Upper lobe of left lung (tissue), 4 donors: ENCODE measurements at regions not wholly inside any gene's neighbourhood (a gene's known extent, or its start where the extent isn't known, plus 50 kb on each side); places are given as distances from the start of the nearest gene placed in this dataset.

Experiments used
- POLR2A ChIP-seq, 4 donors: fragments of 450-650 bp; IDR thresholded peaks; one replicate each; pipeline ENCODE4 v1.5.1; 2016 to 2017; ENCODE audit warnings: antibody characterized with exemption in 4 of 4, mild to moderate bottlenecking in 2 of 4
- TF ChIP-seq, protein P1 (sequence below), 6 experiments: fragments of 450-650 bp in 4 of 6; fragments of 200-600 bp in 2 of 6; sonication (generic) in 2 of 6; IDR thresholded peaks; one replicate each; pipeline ENCODE4 v1.5.1; 2016 to 2019; ENCODE audit warnings: antibody characterized with exemption in 6 of 6

DNA sequence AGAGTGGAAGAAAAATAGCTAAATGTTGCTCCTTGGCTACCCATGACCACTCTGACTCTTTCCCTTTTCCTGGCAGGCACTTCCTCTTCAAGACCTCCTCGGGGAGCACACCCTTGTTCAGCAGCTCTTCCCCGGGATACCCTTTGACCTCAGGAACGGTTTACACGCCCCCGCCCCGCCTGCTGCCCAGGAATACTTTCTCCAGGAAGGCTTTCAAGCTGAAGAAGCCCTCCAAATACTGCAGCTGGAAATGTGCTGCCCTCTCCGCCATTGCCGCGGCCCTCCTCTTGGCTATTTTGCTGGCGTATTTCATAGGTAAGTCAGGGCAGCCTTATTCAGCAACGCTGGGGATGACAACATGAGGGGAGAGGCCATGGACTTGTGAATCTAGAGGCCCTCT, 298.6 kb upstream of the WWC1 start:
- TF ChIP-seq, protein P1, sequence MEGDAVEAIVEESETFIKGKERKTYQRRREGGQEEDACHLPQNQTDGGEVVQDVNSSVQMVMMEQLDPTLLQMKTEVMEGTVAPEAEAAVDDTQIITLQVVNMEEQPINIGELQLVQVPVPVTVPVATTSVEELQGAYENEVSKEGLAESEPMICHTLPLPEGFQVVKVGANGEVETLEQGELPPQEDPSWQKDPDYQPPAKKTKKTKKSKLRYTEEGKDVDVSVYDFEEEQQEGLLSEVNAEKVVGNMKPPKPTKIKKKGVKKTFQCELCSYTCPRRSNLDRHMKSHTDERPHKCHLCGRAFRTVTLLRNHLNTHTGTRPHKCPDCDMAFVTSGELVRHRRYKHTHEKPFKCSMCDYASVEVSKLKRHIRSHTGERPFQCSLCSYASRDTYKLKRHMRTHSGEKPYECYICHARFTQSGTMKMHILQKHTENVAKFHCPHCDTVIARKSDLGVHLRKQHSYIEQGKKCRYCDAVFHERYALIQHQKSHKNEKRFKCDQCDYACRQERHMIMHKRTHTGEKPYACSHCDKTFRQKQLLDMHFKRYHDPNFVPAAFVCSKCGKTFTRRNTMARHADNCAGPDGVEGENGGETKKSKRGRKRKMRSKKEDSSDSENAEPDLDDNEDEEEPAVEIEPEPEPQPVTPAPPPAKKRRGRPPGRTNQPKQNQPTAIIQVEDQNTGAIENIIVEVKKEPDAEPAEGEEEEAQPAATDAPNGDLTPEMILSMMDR (IDR thresholded peaks at IDR 0.05): no peak
- TF ChIP-seq POLR2A (IDR thresholded peaks at IDR 0.05): no peak
